ENCODE measurements at regions not wholly inside any gene's neighbourhood (a gene's known extent, or its start where the extent isn't known, plus 50 kb on each side); places are given as distances from the start of the nearest gene placed in this dataset.

DNA sequence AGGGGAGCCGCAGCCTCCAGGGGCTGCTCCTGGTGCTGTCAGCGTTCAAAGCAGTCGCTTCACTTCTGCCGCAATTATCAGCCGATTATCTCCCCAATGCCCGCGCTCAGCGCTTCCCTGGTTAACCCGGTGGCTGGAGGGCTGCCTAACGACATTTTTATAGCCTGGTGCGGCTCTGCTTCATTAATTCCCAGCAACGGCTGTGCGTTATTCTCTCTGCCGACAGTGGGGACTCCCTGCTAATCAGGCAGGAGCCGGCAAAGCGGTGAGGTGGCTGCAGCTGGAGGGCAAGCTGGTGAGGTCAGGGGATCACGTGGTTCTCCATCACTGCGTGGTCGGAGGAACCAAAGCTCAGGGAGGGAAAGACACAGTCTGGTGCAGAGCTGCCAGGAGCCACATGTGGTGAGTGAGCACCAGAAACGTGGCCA is 62.9 kb downstream of the GLRX5 start:
- no peaks in the 10 kb centered on the region for H3K9me3 ChIP-seq (ENCODE audit: low read length)
- H3K4me3 ChIP-seq (ENCODE audit: low read length): no peak overlapping the region
- peaks cover 11% of the 10 kb centered on the region for H3K27me3 ChIP-seq (ENCODE audit: insufficient read depth, low read length, poor library complexity, severe bottlenecking)
- H3K36me3 Mint-ChIP-seq: no peaks in the 10 kb centered on the region
- H3K27ac ChIP-seq (ENCODE audit: low read depth, low read length): no peak overlapping the region
- H3K27me3 Mint-ChIP-seq: peaks cover 10 to 14% of the 10 kb centered on the region in 2 donors
- peaks cover 0 to 5% (median 4%) of the 10 kb centered on the region in 5 donors for H3K9me3 Mint-ChIP-seq
- no peaks in the 10 kb centered on the region for H3K36me3 ChIP-seq (ENCODE audit: insufficient read depth, low read length)
- H3K4me3 Mint-ChIP-seq: no peak overlapping the region
- no peak overlapping the region for H3K27ac Mint-ChIP-seq
- no peaks in the 10 kb centered on the region for H3K4me1 ChIP-seq (ENCODE audit: insufficient read depth, low read length)
- no peaks in the 10 kb centered on the region for H3K4me1 Mint-ChIP-seq
- no peak for DNase-seq
- CTCF ChIA-PET: interaction anchor here (0.7 kb wide), 1 partner anchor 10 kb away, joined by 3 read pairs; no protein-coding TSS in a partner anchor
- POLR2A ChIA-PET: interaction anchor here (0.6 kb wide), 1 partner anchor 1418 kb away, joined by 5 read pairs; no protein-coding TSS in a partner anchor

DNA sequence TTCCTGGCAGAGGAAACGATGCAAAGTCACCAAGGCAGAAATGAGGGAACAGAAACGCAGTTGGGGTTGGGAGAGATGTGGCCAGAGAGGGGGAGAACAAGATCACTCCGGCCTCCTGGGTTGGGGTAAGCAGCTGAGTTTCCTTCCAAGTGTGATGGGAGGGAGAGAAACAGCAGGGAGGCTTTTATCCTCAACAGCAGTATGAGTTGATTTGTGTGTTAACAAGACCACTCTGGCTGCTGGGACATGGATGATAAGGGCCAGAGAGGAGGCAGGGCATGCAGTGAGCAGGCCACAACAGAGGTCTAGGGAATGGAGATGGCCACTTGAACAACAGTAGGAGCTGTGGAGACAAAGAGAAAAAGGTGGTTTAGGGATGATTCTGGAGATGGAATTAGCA is 66.8 kb downstream of the GLRX5 start:
- Histone ChIP-seq H3K27me3 (ENCODE audit: insufficient read depth, low read length, poor library complexity, severe bottlenecking) (peaks cover 11% of the 10 kb centered on the region), H3K36me3 (ENCODE audit: insufficient read depth, low read length) (no peaks in the 10 kb centered on the region), H3K4me1 (ENCODE audit: insufficient read depth, low read length) (no peaks in the 10 kb centered on the region), H3K9me3 (ENCODE audit: low read length) (no peaks in the 10 kb centered on the region), H3K27ac (ENCODE audit: low read depth, low read length) (no peak overlapping the region), H3K4me3 (ENCODE audit: low read length) (no peak overlapping the region)
- Mint-ChIP-seq H3K4me3 (no peak overlapping the region), H3K36me3 (no peaks in the 10 kb centered on the region), H3K27me3 (peaks cover 18 to 20% of the 10 kb centered on the region in 2 donors), H3K9me3 (peaks cover 0 to 5% (median 4%) of the 10 kb centered on the region in 5 donors), H3K27ac (no peak overlapping the region), H3K4me1 (no peaks in the 10 kb centered on the region)
- no peak for DNase-seq
- POLR2A ChIA-PET: no interaction called here
- CTCF ChIA-PET: no interaction called here

DNA sequence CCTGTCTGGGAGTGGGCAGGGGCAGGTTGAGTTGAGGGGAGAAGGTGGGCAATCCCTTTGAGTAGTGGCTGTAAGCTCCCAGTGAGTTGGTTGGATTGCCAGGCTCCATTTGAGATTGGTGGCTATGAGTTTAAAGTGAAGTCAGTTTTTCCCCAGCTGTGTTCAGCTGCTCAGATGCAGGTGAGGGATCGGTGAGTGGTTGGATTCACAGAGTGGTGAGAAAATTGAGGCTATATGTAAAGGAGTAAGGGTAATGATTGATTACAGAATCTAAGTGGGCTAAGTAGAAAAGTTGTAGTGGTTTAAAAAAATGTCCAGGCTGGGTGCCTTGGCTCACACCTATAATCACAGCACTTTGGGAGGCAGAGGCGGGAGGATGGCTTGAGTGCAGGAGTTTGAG is 68.6 kb downstream of the GLRX5 start:
- no peak for DNase-seq
- Histone ChIP-seq H3K36me3 (ENCODE audit: insufficient read depth, low read length) (no peaks in the 10 kb centered on the region), H3K4me1 (ENCODE audit: insufficient read depth, low read length) (no peaks in the 10 kb centered on the region), H3K27ac (ENCODE audit: low read depth, low read length) (no peak overlapping the region), H3K27me3 (ENCODE audit: insufficient read depth, low read length, poor library complexity, severe bottlenecking) (peaks cover 13% of the 10 kb centered on the region), H3K4me3 (ENCODE audit: low read length) (no peak overlapping the region), H3K9me3 (ENCODE audit: low read length) (no peaks in the 10 kb centered on the region)
- ChIA-PET CTCF (no interaction called here), POLR2A (no interaction called here)
- Mint-ChIP-seq H3K4me3 (no peak overlapping the region), H3K9me3 (peaks cover 0 to 5% (median 4%) of the 10 kb centered on the region in 5 donors), H3K27me3 (peaks cover 21 to 26% of the 10 kb centered on the region in 2 donors), H3K27ac (no peak overlapping the region), H3K36me3 (no peaks in the 10 kb centered on the region), H3K4me1 (no peaks in the 10 kb centered on the region)

DNA sequence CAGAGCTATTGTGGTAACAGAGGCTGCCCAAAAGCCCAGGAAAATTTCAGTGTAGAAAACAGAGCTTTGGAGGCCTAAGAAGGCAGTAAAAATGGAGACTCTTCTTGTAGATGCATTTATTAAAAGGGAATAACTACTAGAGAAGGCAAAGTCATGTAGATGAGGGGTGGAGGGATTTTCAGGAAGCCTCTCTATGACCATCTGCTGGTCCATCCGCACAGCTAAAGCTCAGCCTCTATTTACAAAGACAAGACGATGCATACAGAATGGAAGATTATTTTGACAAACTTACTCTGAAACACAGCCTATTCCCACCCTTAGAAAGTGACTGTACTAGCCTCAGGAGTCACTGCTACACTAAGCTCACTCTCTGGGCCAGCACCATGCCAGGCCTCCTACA is 71.4 kb downstream of the GLRX5 start:
- no peak for DNase-seq
- no peak overlapping the region for H3K27ac Mint-ChIP-seq

DNA sequence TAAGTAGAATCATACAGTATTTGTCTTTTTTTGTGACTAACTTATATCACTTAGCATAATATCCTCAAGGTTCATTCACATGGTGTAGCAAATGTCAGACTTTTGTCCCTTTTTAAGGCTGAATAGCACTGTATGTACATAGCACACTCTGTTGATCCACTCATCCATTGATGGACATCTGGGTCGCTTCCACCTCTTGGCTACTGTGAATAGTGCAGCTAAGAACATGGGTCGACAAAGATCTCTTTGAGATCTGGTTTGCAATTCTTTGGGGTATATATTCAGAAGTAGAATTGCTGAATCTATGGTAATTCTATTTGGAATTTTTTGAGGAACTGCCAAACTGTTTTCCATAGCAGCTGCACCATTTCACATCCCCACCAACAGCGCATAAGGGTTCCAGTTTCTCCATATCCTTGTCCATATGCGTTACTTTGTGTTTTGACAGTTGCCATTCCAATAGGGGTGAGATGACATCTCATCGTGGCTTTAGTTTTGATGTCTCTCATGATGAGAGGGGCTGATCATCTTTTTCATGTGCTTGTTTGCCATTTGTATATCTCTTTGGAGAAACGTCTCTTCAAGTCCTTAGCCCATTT is 73.9 kb downstream of the GLRX5 start:
- no peak overlapping the region for H3K27ac ChIP-seq (ENCODE audit: low read depth, low read length)
- H3K4me1 Mint-ChIP-seq: no peaks in the 10 kb centered on the region
- H3K27me3 Mint-ChIP-seq: peaks cover 33 to 69% of the 10 kb centered on the region in 2 donors
- no peak overlapping the region for H3K27ac Mint-ChIP-seq
- H3K9me3 ChIP-seq (ENCODE audit: low read length): no peaks in the 10 kb centered on the region
- H3K4me3 Mint-ChIP-seq: no peak overlapping the region
- CTCF ChIA-PET: no interaction called here
- no peaks in the 10 kb centered on the region for H3K4me1 ChIP-seq (ENCODE audit: insufficient read depth, low read length)
- H3K27me3 ChIP-seq (ENCODE audit: insufficient read depth, low read length, poor library complexity, severe bottlenecking): peaks cover 8% of the 10 kb centered on the region
- H3K9me3 Mint-ChIP-seq: no peaks in the 10 kb centered on the region
- H3K36me3 Mint-ChIP-seq: no peaks in the 10 kb centered on the region
- H3K4me3 ChIP-seq (ENCODE audit: low read length): no peak overlapping the region
- no peak for DNase-seq
- H3K36me3 ChIP-seq (ENCODE audit: insufficient read depth, low read length): no peaks in the 10 kb centered on the region
- POLR2A ChIA-PET: no interaction called here

More for the DNA sequence above, 71.4 kb downstream of the GLRX5 start:
- Mint-ChIP-seq H3K9me3 (no peaks in the 10 kb centered on the region), H3K4me3 (no peak overlapping the region), H3K4me1 (no peaks in the 10 kb centered on the region), H3K27me3 (peaks cover 18 to 49% of the 10 kb centered on the region in 2 donors), H3K36me3 (no peaks in the 10 kb centered on the region)
- H3K27me3 ChIP-seq (ENCODE audit: insufficient read depth, low read length, poor library complexity, severe bottlenecking): peaks cover 14% of the 10 kb centered on the region
- no peak overlapping the region for H3K27ac ChIP-seq (ENCODE audit: low read depth, low read length)
- H3K4me1 ChIP-seq (ENCODE audit: insufficient read depth, low read length): no peaks in the 10 kb centered on the region
- no peaks in the 10 kb centered on the region for H3K9me3 ChIP-seq (ENCODE audit: low read length)
- CTCF ChIA-PET: no interaction called here
- POLR2A ChIA-PET: no interaction called here
- H3K4me3 ChIP-seq (ENCODE audit: low read length): no peak overlapping the region
- no peaks in the 10 kb centered on the region for H3K36me3 ChIP-seq (ENCODE audit: insufficient read depth, low read length)

DNA sequence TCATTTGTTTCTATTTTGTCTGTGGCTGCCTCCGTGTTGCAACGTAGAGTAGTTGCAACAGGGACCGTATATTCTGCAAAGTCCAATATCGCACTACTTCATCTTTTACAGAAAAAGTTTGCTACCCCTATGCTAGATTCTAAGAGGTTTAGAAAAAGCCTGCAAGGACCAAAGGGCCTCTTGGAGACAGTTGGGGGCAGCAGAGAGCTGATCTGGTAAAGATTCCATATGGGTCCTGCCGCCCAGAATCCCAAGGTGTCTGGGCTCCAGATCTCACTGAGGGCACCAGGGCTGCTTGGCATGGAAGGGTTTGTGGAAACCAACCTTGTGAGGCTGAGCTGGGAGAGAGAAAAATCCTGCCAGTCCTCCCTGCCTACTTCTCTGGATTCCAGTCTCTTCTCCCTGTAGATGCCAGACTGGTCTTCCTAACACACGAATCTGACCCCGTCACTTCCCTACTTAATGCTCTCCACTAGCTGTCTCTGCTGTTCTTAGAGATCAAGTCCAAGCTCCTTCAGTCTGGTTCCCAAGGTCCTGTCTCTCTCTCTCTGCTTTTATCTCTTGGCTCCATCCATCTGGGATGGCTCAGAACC is 74.6 kb downstream of the GLRX5 start:
- Histone ChIP-seq H3K27me3 (ENCODE audit: insufficient read depth, low read length, poor library complexity, severe bottlenecking) (peaks cover 8% of the 10 kb centered on the region), H3K9me3 (ENCODE audit: low read length) (no peaks in the 10 kb centered on the region), H3K36me3 (ENCODE audit: insufficient read depth, low read length) (no peaks in the 10 kb centered on the region), H3K27ac (ENCODE audit: low read depth, low read length) (no peak overlapping the region), H3K4me3 (ENCODE audit: low read length) (no peak overlapping the region), H3K4me1 (ENCODE audit: insufficient read depth, low read length) (no peaks in the 10 kb centered on the region)
- Mint-ChIP-seq H3K27me3 (peaks cover 34 to 69% of the 10 kb centered on the region in 2 donors), H3K4me1 (no peaks in the 10 kb centered on the region), H3K27ac (no peak overlapping the region), H3K4me3 (no peak overlapping the region), H3K36me3 (no peaks in the 10 kb centered on the region), H3K9me3 (no peaks in the 10 kb centered on the region)
- CTCF ChIA-PET: no interaction called here
- no peak for DNase-seq
- POLR2A ChIA-PET: no interaction called here

DNA sequence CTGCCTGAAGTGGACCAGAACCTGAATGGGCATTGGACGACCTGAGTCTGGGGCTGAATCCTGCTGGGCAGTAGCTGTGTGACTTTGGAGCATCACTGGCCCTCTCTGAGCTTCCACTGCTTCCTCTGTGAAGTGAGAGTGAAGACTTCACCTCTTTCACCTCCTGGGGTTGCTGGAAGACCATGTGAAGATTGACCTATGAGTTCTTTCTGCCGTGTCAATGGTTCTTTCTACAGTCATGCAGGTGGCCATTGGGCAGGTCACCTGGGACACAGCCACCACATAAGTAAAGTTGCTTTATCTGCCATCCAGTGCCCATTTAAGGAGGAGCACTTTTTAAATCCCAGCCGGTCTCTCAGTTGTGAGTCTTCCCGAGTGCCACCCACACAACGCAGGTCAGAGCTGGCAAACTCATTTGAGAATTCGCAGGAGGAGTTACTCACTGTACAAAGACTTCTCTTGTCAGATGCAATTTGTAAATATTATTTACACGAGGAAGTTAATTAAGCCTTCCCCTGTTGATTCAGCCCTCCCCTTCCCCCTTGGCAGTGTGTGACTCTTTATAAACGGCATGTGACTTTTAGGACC is 74.8 kb upstream of the TCL1B start:
- Histone ChIP-seq H3K27me3 (ENCODE audit: insufficient read depth, low read length, poor library complexity, severe bottlenecking) (peaks cover 8% of the 10 kb centered on the region), H3K4me3 (ENCODE audit: low read length) (no peak overlapping the region), H3K36me3 (ENCODE audit: insufficient read depth, low read length) (no peaks in the 10 kb centered on the region), H3K4me1 (ENCODE audit: insufficient read depth, low read length) (no peaks in the 10 kb centered on the region), H3K9me3 (ENCODE audit: low read length) (no peaks in the 10 kb centered on the region), H3K27ac (ENCODE audit: low read depth, low read length) (no peak overlapping the region)
- H3K27me3 Mint-ChIP-seq: peaks cover 31 to 56% of the 10 kb centered on the region in 2 donors
- H3K36me3 Mint-ChIP-seq: no peaks in the 10 kb centered on the region
- no peaks in the 10 kb centered on the region for H3K4me1 Mint-ChIP-seq
- no peak for DNase-seq
- H3K27ac Mint-ChIP-seq: no peak overlapping the region
- H3K4me3 Mint-ChIP-seq: no peak overlapping the region
- POLR2A ChIA-PET: no interaction called here
- no peaks in the 10 kb centered on the region for H3K9me3 Mint-ChIP-seq
- CTCF ChIA-PET: no interaction called here

DNA sequence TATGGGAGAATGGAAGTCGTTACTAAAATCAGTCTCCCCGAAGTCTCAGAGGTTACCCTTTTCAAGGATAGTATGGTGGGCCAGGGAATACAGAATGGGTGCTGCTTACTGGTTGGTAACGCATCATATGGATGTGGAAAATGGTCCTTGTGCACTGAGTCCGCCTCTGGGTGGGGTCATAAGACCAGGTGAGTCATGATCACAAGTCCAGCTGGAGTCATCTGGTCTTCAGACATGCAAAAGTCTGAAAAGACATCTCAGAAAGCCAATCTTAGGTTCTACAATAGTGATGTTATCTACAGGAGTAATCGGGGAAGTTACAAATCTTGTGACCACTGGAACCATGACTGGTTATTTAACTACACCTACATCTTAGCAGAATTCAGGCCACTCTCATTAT is 71.9 kb upstream of the TCL1B start:
- no peaks in the 10 kb centered on the region for H3K27me3 ChIP-seq (ENCODE audit: insufficient read depth, low read length, poor library complexity, severe bottlenecking)
- Mint-ChIP-seq H3K9me3 (no peaks in the 10 kb centered on the region), H3K27me3 (peaks cover 29 to 38% of the 10 kb centered on the region in 2 donors), H3K27ac (no peak overlapping the region), H3K4me3 (no peak overlapping the region), H3K4me1 (no peaks in the 10 kb centered on the region), H3K36me3 (no peaks in the 10 kb centered on the region)
- ChIA-PET CTCF (no interaction called here), POLR2A (no interaction called here)
- no peak overlapping the region for H3K4me3 ChIP-seq (ENCODE audit: low read length)
- H3K9me3 ChIP-seq (ENCODE audit: low read length): no peaks in the 10 kb centered on the region
- no peaks in the 10 kb centered on the region for H3K36me3 ChIP-seq (ENCODE audit: insufficient read depth, low read length)
- no peak for DNase-seq
- H3K4me1 ChIP-seq (ENCODE audit: insufficient read depth, low read length): no peaks in the 10 kb centered on the region
- no peak overlapping the region for H3K27ac ChIP-seq (ENCODE audit: low read depth, low read length)
